ENCODE measurements at regions not wholly inside any gene's neighbourhood (a gene's known extent, or its start where the extent isn't known, plus 50 kb on each side); places are given as distances from the start of the nearest gene placed in this dataset.
A peak's percentile ranks its signal among the peaks of the same experiment; 100 is the strongest.

- no peaks in the 10 kb centered on the region; a peak in 1 of 5 replicates for H3K36me3 ChIP-seq (replicated peaks in 1 of 2; ENCODE audit: control insufficient read depth in 1 of 2, insufficient read depth in 2 of 2, low read length in 2 of 2)
- no peaks in the 10 kb centered on the region for H3K79me2 ChIP-seq (ENCODE audit: insufficient read depth, low read length)
- no peak overlapping the region for H3K27ac ChIP-seq (ENCODE audit: extremely low read length, insufficient read depth, low read length)
- H3K9ac ChIP-seq (ENCODE audit: insufficient read depth, low read depth, low read length): no peak overlapping the region
- no peaks in the 10 kb centered on the region for H4K20me1 ChIP-seq (ENCODE audit: insufficient read depth, low read length)
- H3K4me2 ChIP-seq (ENCODE audit: low read depth, low read length): no peak overlapping the region
- H3K27me3 ChIP-seq (ENCODE audit: control insufficient read depth in 1 of 2, insufficient read depth in 2 of 2, low read length in 2 of 2): 0 out of 5 replicates have a peak, but pooled peaks cover 0 to 1% of the 10 kb centered on the region in 2 experiments
- no peak overlapping the region for H3K4me3 ChIP-seq (replicated peaks in 1 of 3; ENCODE audit: insufficient read depth in 1 of 3, low read depth in 2 of 3, low read length in 3 of 3)
- CTCF ChIA-PET (ENCODE audit: low intra/inter-chr PET ratio, low total read pairs): no interaction called here
- no peaks in the 10 kb centered on the region for H3K9me3 ChIP-seq (ENCODE audit: low read length)
- peak; percentile 57; the same call in 1 of the 2 replicates for TF ChIP-seq ZNF629 (CRISPR knock-in tag; conservative IDR thresholded peaks at IDR 0.05)
- no peak for TF ChIP-seq GMEB1 (CRISPR knock-in tag; IDR thresholded peaks at IDR 0.05; ENCODE audit: borderline replicate concordance)
- DNase-seq (ENCODE audit: low spot score) (no peak), ATAC-seq (no peak), FAIRE-seq (no peak)
- H3K4me1 ChIP-seq (ENCODE audit: insufficient read depth, low read length): peaks cover 20% of the 10 kb centered on the region
- no TSS peak for BruUV-seq (replicated peaks)
- WGBS (ENCODE audit: low lambda C conversion rate): 71% methylated on average over 7 of the region's 7 CpGs
- intact Hi-C loops (cut with micrococcal nuclease; ENCODE audit: unreplicated experiment) (no loop called here), in situ Hi-C loops (cut with HindIII; ENCODE audit: extremely low pct_ligation_motif_present, low pct_unique_long_range_greater_than_20kb) (no loop called here)
- POLR2A ChIA-PET: no interaction called here
- H2AFZ ChIP-seq (ENCODE audit: low read length): no peak overlapping the region
Observed at GRCh38 chr1:25134801-25135461, 97.4 kb downstream of the SYF2 start.

- FAIRE-seq: no peak
- Histone ChIP-seq H3K27ac (ENCODE audit: extremely low read length, insufficient read depth, low read length) (no peak overlapping the region), H3K4me2 (ENCODE audit: low read depth, low read length) (no peak overlapping the region), H3K36me3 (replicated peaks in 1 of 2; ENCODE audit: control insufficient read depth in 1 of 2, insufficient read depth in 2 of 2, low read length in 2 of 2) (no peaks in the 10 kb centered on the region; a peak in 1 of 5 replicates), H3K79me2 (ENCODE audit: insufficient read depth, low read length) (no peaks in the 10 kb centered on the region), H4K20me1 (ENCODE audit: insufficient read depth, low read length) (no peaks in the 10 kb centered on the region), H3K4me1 (ENCODE audit: insufficient read depth, low read length) (peaks cover 14% of the 10 kb centered on the region; the same call in 1 of the 2 replicates), H3K9me3 (ENCODE audit: low read length) (no peaks in the 10 kb centered on the region), H3K27me3 (ENCODE audit: control insufficient read depth in 1 of 2, insufficient read depth in 2 of 2, low read length in 2 of 2) (0 out of 5 replicates have a peak, but pooled peaks cover 0 to 1% of the 10 kb centered on the region in 2 experiments), H3K4me3 (replicated peaks in 1 of 3; ENCODE audit: insufficient read depth in 1 of 3, low read depth in 2 of 3, low read length in 3 of 3) (no peak overlapping the region), H3K9ac (ENCODE audit: insufficient read depth, low read depth, low read length) (no peak overlapping the region), H2AFZ (ENCODE audit: low read length) (no peak overlapping the region)
- in situ Hi-C loops (cut with HindIII; ENCODE audit: extremely low pct_ligation_motif_present, low pct_unique_long_range_greater_than_20kb): no loop called here
- intact Hi-C loops (cut with micrococcal nuclease; ENCODE audit: unreplicated experiment): no loop called here
- no peak for DNase-seq (ENCODE audit: low spot score)
- 72% methylated on average over 4 of the region's 4 CpGs for WGBS (ENCODE audit: low lambda C conversion rate)
- BruUV-seq (replicated peaks): no TSS peak
- TF ChIP-seq ZNF768 (CRISPR knock-in tag; IDR thresholded peaks at IDR 0.05): peak; percentile 37; the same call in 1 of the 2 replicates
- TF ChIP-seq BORCS8-MEF2B (CRISPR knock-in tag; IDR thresholded peaks at IDR 0.05): no peak
- ATAC-seq: no peak
- ChIA-PET POLR2A (no interaction called here), CTCF (ENCODE audit: low intra/inter-chr PET ratio, low total read pairs) (no interaction called here)
Observed at GRCh38 chr1:25134307-25134706, 98.0 kb downstream of the SYF2 start.

Data from HepG2 (cell line).